ENCODE measurements at regions not wholly inside any gene's neighbourhood (a gene's known extent, or its start where the extent isn't known, plus 50 kb on each side); places are given as distances from the start of the nearest gene placed in this dataset.
A peak's percentile ranks its signal among the peaks of the same experiment; 100 is the strongest.
"Not testable (repeated sequence)": the region's sequence is repeated elsewhere in the genome, so short reads cannot be mapped to it uniquely, and the experiment has no call there.

GRCh38 chr4:153084980-153085630 is 119.1 kb upstream of the TRIM2 start:
- H3K36me3 Mint-ChIP-seq = no peaks in the 10 kb centered on the region
- peak overlapping the region; percentile 1 for H3K4me3 Mint-ChIP-seq
- H3K27ac Mint-ChIP-seq = peak overlapping the region; percentile 2
- H3K9me3 Mint-ChIP-seq = no peaks in the 10 kb centered on the region
- peaks cover 18% of the 10 kb centered on the region for H3K27me3 Mint-ChIP-seq
- peak; percentile 80 for DNase-seq
- H3K4me1 Mint-ChIP-seq = peaks cover 42% of the 10 kb centered on the region

GRCh38 chr4:153087671-153088194 is 116.5 kb upstream of the TRIM2 start:
- no peaks in the 10 kb centered on the region for H3K9me3 Mint-ChIP-seq
- no peaks in the 10 kb centered on the region for H3K36me3 Mint-ChIP-seq
- no peak overlapping the region for H3K27ac Mint-ChIP-seq
- H3K4me1 Mint-ChIP-seq = peaks cover 33% of the 10 kb centered on the region
- no peak for DNase-seq
- H3K4me3 Mint-ChIP-seq = no peak overlapping the region
- H3K27me3 Mint-ChIP-seq = peaks cover 13% of the 10 kb centered on the region

- H3K27ac Mint-ChIP-seq = no peak overlapping the region
- H3K36me3 Mint-ChIP-seq = no peaks in the 10 kb centered on the region
- peaks cover 4% of the 10 kb centered on the region for H3K27me3 Mint-ChIP-seq
- H3K4me3 Mint-ChIP-seq = no peak overlapping the region
- no peak for DNase-seq
- H3K4me1 Mint-ChIP-seq = peaks cover 24% of the 10 kb centered on the region
- no peaks in the 10 kb centered on the region for H3K9me3 Mint-ChIP-seq
Measured at GRCh38 chr4:153089742-153090141, 114.5 kb upstream of the TRIM2 start.

GRCh38 chr4:153090181-153090580 is 114.1 kb upstream of the TRIM2 start:
- Mint-ChIP-seq H3K27ac (no peak overlapping the region), H3K4me3 (no peak overlapping the region), H3K36me3 (no peaks in the 10 kb centered on the region), H3K4me1 (peaks cover 22% of the 10 kb centered on the region), H3K27me3 (peaks cover 2% of the 10 kb centered on the region), H3K9me3 (no peaks in the 10 kb centered on the region)
- no peak for DNase-seq

DNA sequence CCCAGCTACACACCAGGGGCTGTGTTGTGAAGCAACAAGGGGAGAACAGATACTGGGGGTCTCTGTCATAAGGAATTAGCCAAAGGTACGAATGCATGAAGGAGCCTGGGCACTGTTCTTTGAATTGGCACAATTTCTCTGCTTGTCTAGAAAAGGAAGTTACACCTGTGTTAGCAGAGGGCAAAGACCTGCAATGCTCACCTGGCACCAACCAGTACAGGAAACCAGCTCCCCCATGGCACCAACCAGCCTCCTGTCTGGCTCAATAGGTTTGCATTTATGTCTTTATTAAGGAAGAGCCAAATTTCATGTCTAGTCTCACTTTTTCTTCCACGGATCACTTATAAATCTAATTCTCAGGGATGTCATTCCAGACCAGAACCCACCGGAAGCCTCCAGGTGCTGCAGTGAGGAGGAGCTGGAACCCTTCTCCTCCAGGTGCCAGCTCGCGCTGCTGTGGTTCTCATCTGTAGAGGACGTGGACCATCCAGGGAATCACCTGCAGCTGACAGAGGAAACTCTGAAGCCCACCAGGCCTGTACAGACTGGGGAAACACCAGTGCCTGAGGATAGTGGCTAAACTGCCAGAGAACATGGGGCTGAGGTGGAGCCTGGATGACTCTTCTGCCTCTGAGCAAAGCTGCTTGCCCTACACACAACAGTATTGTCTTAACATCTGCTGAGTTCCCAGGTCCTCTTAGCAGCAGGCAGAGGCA is 113.4 kb upstream of the TRIM2 start:
- Mint-ChIP-seq H3K27me3 (no peaks in the 10 kb centered on the region), H3K4me1 (peaks cover 16% of the 10 kb centered on the region), H3K9me3 (no peaks in the 10 kb centered on the region), H3K36me3 (no peaks in the 10 kb centered on the region), H3K4me3 (no peak overlapping the region), H3K27ac (no peak overlapping the region)
- no peak for DNase-seq

GRCh38 chr4:153093396-153093795 is 110.8 kb upstream of the TRIM2 start:
- DNase-seq = no peak
- H3K4me3 Mint-ChIP-seq = no peak overlapping the region
- H3K36me3 Mint-ChIP-seq = no peaks in the 10 kb centered on the region
- H3K4me1 Mint-ChIP-seq = peaks cover 15% of the 10 kb centered on the region
- no peaks in the 10 kb centered on the region for H3K27me3 Mint-ChIP-seq
- H3K9me3 Mint-ChIP-seq = no peaks in the 10 kb centered on the region
- no peak overlapping the region for H3K27ac Mint-ChIP-seq

GRCh38 chr4:153093802-153094201 is 110.4 kb upstream of the TRIM2 start:
- H3K27ac Mint-ChIP-seq = no peak overlapping the region
- no peaks in the 10 kb centered on the region for H3K27me3 Mint-ChIP-seq
- peaks cover 14% of the 10 kb centered on the region for H3K4me1 Mint-ChIP-seq
- no peaks in the 10 kb centered on the region for H3K9me3 Mint-ChIP-seq
- H3K36me3 Mint-ChIP-seq = no peaks in the 10 kb centered on the region
- no peak overlapping the region for H3K4me3 Mint-ChIP-seq
- DNase-seq = no peak

- no peaks in the 10 kb centered on the region for H3K9me3 Mint-ChIP-seq
- no peak overlapping the region for H3K27ac Mint-ChIP-seq
- H3K36me3 Mint-ChIP-seq = no peaks in the 10 kb centered on the region
- peaks cover 10% of the 10 kb centered on the region for H3K4me1 Mint-ChIP-seq
- H3K27me3 Mint-ChIP-seq = no peaks in the 10 kb centered on the region
- no peak for DNase-seq
- no peak overlapping the region for H3K4me3 Mint-ChIP-seq
Measured at GRCh38 chr4:153094435-153094834, 109.8 kb upstream of the TRIM2 start.

- Mint-ChIP-seq H3K27ac (no peak overlapping the region), H3K27me3 (no peaks in the 10 kb centered on the region), H3K36me3 (no peaks in the 10 kb centered on the region), H3K9me3 (no peaks in the 10 kb centered on the region), H3K4me3 (no peak overlapping the region), H3K4me1 (peaks cover 5% of the 10 kb centered on the region)
- DNase-seq = no peak
Measured at GRCh38 chr4:153095448-153096204, 108.6 kb upstream of the TRIM2 start.

DNA sequence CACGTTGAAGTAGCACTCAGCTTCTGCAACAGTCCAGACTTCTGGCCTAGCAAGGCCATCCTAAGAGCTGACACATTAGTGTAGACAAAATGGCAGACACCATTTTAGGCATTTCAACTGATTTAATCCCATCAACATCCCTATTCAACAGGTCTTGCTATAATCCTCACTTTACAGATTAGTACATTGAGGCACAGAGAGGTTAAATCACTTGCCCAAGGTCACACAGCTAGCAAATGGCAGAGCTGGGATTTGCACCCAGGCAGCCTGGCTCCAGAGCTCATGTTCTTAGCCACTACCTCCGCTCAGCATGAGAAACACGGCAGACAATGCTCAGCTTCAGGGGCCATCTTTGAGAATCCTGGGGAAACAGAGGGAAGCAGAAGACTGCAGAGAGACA is 107.9 kb upstream of the TRIM2 start:
- Mint-ChIP-seq H3K36me3 (no peaks in the 10 kb centered on the region), H3K27me3 (no peaks in the 10 kb centered on the region), H3K4me1 (peaks cover 1% of the 10 kb centered on the region), H3K4me3 (no peak overlapping the region), H3K27ac (no peak overlapping the region), H3K9me3 (no peaks in the 10 kb centered on the region)
- no peak for DNase-seq

- no peak overlapping the region for H3K27ac Mint-ChIP-seq
- no peaks in the 10 kb centered on the region for H3K9me3 Mint-ChIP-seq
- H3K27me3 Mint-ChIP-seq = no peaks in the 10 kb centered on the region
- no peaks in the 10 kb centered on the region for H3K36me3 Mint-ChIP-seq
- DNase-seq = no peak
- H3K4me1 Mint-ChIP-seq = peaks cover 1% of the 10 kb centered on the region
- H3K4me3 Mint-ChIP-seq = no peak overlapping the region
Measured at GRCh38 chr4:153098427-153098826, 105.8 kb upstream of the TRIM2 start.

- no peak overlapping the region for H3K4me3 Mint-ChIP-seq
- DNase-seq = no peak
- peaks cover 5% of the 10 kb centered on the region for H3K4me1 Mint-ChIP-seq
- H3K9me3 Mint-ChIP-seq = peaks cover 4% of the 10 kb centered on the region
- no peaks in the 10 kb centered on the region for H3K36me3 Mint-ChIP-seq
- no peaks in the 10 kb centered on the region for H3K27me3 Mint-ChIP-seq
- no peak overlapping the region for H3K27ac Mint-ChIP-seq
Measured at GRCh38 chr4:153099391-153100140, 104.7 kb upstream of the TRIM2 start.

DNA sequence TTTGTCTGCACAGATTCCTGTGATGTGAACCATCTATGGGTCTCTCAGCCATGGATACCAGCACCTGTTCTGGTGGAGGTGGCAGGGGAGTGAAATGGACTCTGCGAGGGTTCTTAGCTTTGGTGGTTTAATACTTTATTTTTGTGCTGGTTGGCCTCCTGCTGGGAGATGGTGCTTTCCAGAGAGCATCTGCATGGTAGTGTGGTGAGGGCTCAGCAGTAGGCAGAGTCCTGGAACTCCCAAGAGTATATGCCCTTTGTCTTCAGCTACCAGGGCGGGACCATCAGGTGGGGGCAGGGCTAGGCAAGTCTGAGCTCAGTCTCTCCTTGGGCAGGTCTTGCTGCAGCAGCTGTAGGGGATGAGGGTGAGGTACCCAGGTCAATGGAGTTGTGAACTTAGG is 97.5 kb upstream of the TRIM2 start:
- H3K27me3 Mint-ChIP-seq, H3K4me1 Mint-ChIP-seq, H3K4me3 Mint-ChIP-seq, H3K36me3 Mint-ChIP-seq, DNase-seq, H3K27ac Mint-ChIP-seq: not testable (repeated sequence)
- H3K9me3 Mint-ChIP-seq = peaks cover 16% of the 10 kb centered on the region

DNA sequence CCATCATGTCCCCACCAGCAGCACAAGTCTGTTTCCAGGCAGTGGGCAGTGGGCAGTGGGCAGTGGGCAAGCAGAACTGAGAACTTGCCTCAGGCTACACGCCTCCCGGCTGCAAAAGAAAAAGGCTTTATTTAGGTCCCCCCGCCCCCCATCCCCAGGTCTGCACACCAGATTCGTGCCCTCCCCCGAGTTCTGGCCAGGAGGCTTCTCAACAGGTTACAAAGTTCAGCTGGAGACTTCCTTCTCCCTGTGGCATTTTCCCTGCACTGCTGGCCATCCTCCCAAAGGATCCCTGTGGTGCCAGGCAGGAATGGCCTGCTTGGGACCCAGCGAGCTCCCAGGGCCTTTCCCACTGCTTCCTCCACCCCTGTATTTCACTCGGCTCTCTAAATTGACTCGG is 97.0 kb upstream of the TRIM2 start:
- peaks cover 16% of the 10 kb centered on the region for H3K9me3 Mint-ChIP-seq
- peaks cover 5% of the 10 kb centered on the region for H3K4me1 Mint-ChIP-seq
- peaks cover 7% of the 10 kb centered on the region for H3K36me3 Mint-ChIP-seq
- DNase-seq = no peak
- no peak overlapping the region for H3K27ac Mint-ChIP-seq
- H3K27me3 Mint-ChIP-seq = no peaks in the 10 kb centered on the region
- H3K4me3 Mint-ChIP-seq = no peak overlapping the region
